Dermis blood vessel endothelial cell (primary cell): ENCODE measurements at regions not wholly inside any gene's neighbourhood (a gene's known extent, or its start where the extent isn't known, plus 50 kb on each side); places are given as distances from the start of the nearest gene placed in this dataset.

Experiments used
- DNase-seq: peaks from one replicate; pipeline ENCODE4 v3.0.0; 2010

DNA sequence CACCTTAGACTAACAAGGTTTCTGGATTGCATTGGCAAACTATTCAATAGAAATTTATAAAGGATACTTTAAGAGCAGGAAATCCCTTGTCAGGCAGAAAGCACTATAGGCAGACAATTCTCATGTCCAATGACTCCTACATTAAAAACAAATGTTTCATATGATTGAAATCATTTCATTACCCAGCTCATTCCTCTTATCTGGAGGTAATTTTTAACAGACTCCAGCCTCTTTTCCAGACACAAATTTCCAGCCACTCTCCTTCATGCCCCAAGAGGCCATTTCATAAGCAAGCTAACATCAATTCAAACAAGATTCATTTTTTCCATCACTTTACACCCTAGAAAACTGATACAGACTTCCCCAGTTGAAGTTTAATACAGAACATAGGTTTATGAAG lies 495.1 kb upstream of the FRG1 start:
- no peak for DNase-seq

- no peak for DNase-seq
Measured at GRCh38 chr4:189463734-189464133, 476.9 kb upstream of the FRG1 start.

- no peak for DNase-seq
Measured at GRCh38 chr4:189494407-189494806, 446.3 kb upstream of the FRG1 start.

GRCh38 chr4:189497516-189497915 lies 443.2 kb upstream of the FRG1 start:
- DNase-seq: no peak

GRCh38 chr4:189497996-189498395 lies 442.7 kb upstream of the FRG1 start:
- DNase-seq: no peak

DNA sequence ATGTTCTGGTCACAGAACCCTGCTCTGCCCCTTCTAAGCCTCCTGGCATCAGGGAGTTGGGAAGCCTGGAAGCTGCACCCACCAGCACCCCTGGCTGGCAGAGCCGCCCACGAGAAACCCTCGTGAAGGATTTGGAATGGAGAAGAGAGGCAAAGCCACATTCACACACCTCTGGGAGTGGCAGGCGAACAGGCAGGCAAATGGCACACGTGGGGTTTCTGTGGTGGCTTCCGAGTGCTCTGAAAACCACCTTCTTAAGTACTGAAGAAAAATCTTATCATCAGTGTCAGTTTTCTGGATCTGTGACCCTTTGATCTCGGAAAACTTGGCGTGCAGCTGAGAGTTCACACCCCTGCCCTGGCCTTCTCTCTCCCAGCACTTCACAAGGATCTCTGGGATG lies 442.2 kb upstream of the FRG1 start:
- no peak for DNase-seq

DNA sequence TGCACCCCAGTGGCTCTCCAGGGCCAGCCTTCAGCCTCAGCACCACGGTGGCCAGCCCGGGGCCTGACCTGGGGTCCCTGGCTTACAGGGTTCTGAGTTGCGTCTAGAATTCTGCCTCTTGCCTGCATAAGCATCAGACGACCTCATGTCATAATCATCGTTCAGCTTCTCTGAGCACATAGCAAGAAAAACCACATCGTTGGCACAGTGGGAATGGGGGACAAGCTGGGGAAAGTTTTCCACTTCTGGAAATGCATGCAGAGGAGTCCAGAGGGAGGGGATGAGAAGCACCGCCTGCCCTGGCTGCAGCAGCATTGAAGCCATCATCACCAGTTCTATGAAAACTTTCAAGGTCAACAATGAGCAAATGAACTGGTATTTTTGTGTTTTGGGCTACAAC lies 441.0 kb upstream of the FRG1 start:
- DNase-seq: no peak

- DNase-seq: no peak
Measured at GRCh38 chr4:189500970-189501369, 439.7 kb upstream of the FRG1 start.

DNA sequence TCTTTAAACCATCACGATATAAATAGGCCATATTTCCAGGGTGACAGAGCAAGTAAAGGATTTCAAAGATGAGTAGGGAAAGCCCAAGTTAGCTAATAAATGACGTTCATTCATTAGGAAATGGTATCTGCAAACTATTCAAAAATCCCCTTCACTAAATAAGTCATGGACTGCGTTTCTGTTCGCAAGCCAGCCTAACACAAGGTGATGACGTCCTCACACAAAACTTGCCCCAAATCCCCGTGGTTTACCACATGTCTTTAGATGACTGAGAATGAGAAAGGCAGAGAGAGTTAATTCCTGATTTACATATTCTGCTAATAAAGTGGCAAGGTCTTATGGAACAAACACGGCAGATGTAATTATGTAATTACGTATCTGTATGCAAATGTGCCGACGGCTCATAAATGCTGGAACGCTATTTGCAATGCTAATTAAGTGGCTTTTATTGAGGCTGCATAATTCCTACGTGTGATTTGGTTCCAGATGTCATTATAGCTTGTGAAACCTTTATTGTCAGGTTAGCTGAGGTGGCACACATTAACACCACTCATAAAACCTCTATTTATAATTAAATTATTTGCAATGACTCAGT lies 437.7 kb upstream of the FRG1 start:
- DNase-seq: no peak

DNA sequence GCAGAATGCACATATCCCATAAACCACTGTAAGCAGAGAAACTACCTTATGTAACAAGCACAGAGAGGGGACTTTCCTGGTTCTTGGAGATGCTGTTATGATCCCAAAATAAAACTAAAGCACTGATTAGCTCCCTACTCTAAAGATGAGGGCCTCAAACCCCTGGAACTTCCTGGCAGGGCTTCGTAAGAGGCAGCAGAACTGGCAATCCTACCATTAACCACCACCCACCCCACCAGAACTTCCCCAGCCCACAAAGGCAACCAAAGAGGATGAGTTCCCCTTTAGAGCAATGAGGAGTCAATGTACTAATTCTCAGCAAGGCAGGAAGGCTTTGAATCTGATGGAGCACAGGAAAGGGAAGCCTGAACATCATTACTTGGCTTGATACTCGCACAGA lies 436.5 kb upstream of the FRG1 start:
- no peak for DNase-seq

DNA sequence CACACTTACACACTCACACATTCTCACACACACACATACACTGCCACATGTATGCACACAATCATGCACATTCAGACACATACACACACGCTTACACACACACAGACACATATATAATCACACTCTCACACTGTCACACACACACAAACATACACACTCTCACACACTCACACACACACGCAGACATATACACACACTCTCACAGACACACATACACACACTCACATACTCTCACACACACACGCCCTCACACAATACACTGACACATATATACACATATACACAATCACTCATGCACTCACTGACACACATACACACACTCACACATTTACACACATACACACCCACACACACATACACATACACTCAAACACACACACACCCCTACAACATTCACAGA lies 435.3 kb upstream of the FRG1 start:
- no peak for DNase-seq

GRCh38 chr4:189506080-189506479 lies 434.6 kb upstream of the FRG1 start:
- DNase-seq: no peak

DNA sequence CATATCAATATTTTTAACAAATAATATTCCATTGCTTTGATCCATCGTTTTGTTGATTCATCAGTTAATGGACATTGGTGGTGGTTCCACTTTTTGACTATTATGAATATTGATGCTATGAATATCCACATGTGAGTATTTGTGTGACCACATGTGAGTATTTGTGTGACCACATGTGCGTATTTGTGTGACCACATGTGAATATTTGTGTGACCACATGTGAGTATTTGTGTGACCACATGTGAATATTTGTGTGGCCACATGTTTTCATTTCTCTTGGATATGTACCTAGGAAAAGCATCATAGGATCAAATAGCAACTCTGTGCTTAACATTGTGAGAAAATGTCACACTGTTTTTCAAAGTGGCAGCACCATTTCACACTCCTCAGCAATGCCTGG lies 433.6 kb upstream of the FRG1 start:
- DNase-seq: no peak

- no peak for DNase-seq
Measured at GRCh38 chr4:189510601-189511000, 430.1 kb upstream of the FRG1 start.

DNA sequence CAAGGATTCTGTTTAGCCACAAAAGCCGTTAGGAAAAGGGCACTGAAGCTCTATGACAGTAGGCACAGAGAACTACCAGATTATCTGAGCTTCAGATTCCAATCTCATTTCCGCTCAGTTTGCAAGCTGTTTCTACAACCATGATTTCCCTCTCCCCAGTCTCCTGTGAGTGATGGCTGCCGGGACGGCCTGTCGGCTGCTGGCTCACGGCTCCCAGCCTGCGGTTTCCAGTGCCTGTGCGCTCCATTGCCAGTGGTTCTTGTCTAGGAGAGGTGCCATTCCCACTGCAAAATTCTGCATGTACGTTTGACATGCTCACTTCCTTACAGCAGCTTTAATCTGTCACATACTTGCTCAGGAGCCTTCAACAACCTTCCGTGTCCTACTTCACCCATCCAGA lies 429.1 kb upstream of the FRG1 start:
- DNase-seq: no peak

- no peak for DNase-seq
Measured at GRCh38 chr4:189513421-189513820, 427.3 kb upstream of the FRG1 start.

GRCh38 chr4:189514209-189514608 lies 426.5 kb upstream of the FRG1 start:
- no peak for DNase-seq

GRCh38 chr4:189516902-189517301 lies 423.8 kb upstream of the FRG1 start:
- no peak for DNase-seq

DNA sequence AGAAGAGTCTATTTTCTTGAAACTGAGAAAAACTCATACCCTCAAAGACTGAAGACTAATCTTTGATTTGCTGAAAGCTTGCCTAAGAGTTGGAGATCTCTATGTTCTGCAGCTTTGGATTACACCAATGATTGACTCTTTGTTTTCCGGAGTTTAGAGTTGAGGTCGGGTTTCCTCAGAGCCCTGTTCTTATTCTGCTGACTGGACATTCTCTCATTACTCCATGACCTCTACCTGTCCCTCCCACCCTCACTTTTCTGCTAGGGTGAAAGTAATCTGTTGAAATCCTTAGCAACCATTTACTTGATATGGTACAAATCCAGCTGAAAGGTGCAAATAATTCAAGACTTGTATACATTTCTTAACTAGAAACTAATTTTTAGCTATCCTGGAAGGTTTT lies 421.5 kb upstream of the FRG1 start:
- DNase-seq: no peak

DNA sequence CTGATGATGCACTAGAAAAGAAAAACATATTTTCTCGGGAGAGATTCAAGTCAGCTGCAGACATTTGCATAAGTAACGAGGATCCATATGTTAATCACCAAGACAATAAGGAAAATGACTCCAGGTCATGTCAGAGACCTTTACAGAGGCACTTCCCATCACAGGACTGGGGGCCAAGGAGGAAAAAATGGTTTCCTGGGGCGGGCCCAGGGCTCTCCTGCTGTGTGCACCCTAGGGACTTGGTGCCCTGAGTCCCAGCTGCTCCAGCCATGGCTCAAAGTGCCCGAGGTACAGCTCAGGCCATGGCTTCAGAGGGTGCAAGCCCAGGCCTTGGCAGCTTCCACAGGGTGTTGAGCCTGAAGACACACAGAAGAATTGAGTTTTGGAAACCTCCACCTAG lies 415.4 kb upstream of the FRG1 start:
- DNase-seq: no peak

DNA sequence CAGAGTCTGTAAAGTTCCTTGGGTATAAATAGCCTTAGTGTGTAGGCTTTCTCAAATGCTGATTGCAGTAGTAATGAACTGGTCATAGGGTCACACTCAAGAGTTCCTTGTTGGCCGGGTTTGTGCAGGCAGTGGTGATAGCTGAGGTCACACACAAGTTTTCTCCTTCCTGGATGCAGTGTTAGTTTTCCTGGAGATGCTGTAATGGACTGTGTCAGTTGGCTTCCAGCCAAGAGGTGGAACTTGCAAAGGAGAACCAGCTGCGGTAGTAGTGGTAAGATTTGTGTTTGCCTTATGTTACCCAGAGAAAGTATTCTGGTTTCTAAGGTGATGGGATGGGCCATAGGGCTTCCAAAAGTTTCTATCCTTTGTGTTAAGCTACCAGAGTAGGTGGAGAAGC lies 409.8 kb upstream of the FRG1 start:
- DNase-seq: no peak

GRCh38 chr4:189533603-189534002 lies 407.1 kb upstream of the FRG1 start:
- no peak for DNase-seq

GRCh38 chr4:189547559-189547958 lies 393.1 kb upstream of the FRG1 start:
- no peak for DNase-seq

DNA sequence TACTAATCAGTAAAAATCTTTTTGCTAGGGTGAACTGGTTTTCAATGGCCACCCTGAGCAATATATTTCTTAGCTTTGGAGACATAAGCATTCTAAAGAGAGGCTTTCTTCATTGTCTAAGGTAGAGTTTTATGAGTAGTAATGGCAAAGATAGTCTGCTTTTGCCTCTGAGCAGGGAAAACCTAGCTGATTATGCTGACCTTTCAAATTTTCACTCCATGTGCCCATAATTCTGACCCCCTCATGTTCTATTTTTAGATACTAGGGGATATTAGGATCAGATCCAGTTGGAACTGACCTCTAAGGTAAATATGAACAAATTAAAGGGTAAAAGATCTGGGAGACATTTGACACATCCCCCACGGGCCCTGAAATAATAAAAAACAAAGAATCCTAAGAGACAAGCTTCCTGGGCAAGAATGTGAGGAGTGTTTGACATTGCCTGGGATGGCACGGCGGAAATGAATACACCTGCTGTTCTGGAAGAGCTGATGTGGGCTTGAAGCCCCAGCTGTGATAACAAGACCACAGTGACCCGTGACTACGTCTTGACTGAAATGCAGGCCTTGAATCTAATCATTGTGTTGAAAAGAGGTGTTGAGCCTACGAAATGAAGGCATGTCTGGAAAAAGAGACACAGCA lies 392.1 kb upstream of the FRG1 start:
- DNase-seq: no peak
